HL-60 (cell line): ENCODE measurements at regions not wholly inside any gene's neighbourhood (a gene's known extent, or its start where the extent isn't known, plus 50 kb on each side); places are given as distances from the start of the nearest gene placed in this dataset.
A peak's percentile ranks its signal among the peaks of the same experiment; 100 is the strongest.

Source experiments
- DNase-seq, 2 experiments: peaks; one replicate each; pipeline ENCODE4 v3.0.0-alpha.2; 2010 to 2020; ENCODE audit warnings: low read depth in 1 of 2, low spot score in 1 of 2
- H3K27ac ChIP-seq: fragments of 250-450 bp; sonication (Bioruptor Pico); replicated peaks from 2 replicates; pipeline ENCODE4 v1.5.1; 2020; ENCODE audit warnings: mild to moderate bottlenecking, moderate library complexity
- H3K27me3 ChIP-seq: fragments of 250-450 bp; sonication (Bioruptor Pico); 2 replicates; pipeline ENCODE4 v1.5.1; 2021; ENCODE audit warnings: mild to moderate bottlenecking, moderate library complexity; ENCODE audit not compliant: insufficient read depth, poor library complexity, severe bottlenecking
- H3K4me3 ChIP-seq: replicated peaks from 2 replicates; pipeline ENCODE4 v1.5.1; 2011; ENCODE audit warnings: mild to moderate bottlenecking, control low read depth, low read length; ENCODE audit not compliant: insufficient read depth
- GABPA ChIP-seq: IDR thresholded peaks from 2 replicates; pipeline ENCODE4 v1.6.1; 2012; ENCODE audit warnings: low read depth
- POLR2AphosphoS5 ChIP-seq: IDR thresholded peaks from 2 replicates; pipeline ENCODE4 v1.6.1; 2012; ENCODE audit warnings: low read depth
- REST ChIP-seq: IDR thresholded peaks from 2 replicates; pipeline ENCODE4 v1.6.1; 2012; ENCODE audit warnings: low read depth; ENCODE audit not compliant: insufficient replicate concordance
- SPI1 ChIP-seq: IDR thresholded peaks from 2 replicates; pipeline ENCODE4 v1.6.1; 2012; ENCODE audit warnings: low read depth, mild to moderate bottlenecking, borderline replicate concordance
- TF ChIP-seq, protein P1 (sequence below): IDR thresholded peaks from one replicate; pipeline ENCODE4 v1.5.1; 2011; ENCODE audit warnings: low read length, control low read depth, inconsistent platforms; ENCODE audit not compliant: insufficient read depth

DNA sequence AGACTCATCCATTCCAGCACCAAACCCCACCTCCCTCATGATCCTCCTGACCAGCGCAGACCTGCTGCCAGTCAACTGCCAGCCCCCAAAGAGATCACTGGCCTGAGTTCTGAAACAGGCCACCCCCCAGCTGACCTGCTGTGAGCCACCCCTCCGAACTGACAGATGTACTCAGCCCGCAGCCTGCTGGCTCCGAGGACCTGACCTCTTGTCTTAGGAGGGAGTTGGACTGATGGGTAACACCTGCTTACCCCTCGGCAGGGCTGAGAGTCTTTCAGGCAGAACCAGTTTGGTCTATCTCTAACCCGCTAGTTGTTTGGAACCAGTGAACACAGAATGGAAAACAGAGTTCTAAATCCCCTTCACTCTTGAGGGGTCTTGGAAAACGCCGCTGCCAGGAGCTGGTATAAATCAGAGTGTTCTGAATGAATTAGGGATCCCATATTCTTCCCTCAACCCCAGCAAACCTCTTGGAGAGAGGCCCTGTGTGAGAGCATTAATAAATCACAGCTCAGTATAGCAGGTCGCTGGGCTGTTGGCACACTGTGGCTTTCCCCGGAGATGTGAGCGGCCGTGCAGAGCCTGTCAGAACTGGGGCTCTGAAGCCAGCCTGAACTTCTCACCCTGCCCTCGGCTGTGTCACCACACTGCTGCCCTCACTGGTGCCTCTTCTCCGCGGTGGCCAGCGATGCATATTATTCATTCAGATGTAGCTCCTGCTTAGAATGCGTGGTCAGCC is 165.1 kb upstream of the NCAM1 start:
- TF ChIP-seq REST (no peak), GABPA (no peak), SPI1 (no peak), POLR2AphosphoS5 (no peak)
- TF ChIP-seq, protein P1, sequence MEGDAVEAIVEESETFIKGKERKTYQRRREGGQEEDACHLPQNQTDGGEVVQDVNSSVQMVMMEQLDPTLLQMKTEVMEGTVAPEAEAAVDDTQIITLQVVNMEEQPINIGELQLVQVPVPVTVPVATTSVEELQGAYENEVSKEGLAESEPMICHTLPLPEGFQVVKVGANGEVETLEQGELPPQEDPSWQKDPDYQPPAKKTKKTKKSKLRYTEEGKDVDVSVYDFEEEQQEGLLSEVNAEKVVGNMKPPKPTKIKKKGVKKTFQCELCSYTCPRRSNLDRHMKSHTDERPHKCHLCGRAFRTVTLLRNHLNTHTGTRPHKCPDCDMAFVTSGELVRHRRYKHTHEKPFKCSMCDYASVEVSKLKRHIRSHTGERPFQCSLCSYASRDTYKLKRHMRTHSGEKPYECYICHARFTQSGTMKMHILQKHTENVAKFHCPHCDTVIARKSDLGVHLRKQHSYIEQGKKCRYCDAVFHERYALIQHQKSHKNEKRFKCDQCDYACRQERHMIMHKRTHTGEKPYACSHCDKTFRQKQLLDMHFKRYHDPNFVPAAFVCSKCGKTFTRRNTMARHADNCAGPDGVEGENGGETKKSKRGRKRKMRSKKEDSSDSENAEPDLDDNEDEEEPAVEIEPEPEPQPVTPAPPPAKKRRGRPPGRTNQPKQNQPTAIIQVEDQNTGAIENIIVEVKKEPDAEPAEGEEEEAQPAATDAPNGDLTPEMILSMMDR = no peak
- Histone ChIP-seq H3K27ac (no peak overlapping the region), H3K4me3 (no peak overlapping the region), H3K27me3 (no peaks in the 10 kb centered on the region)
- DNase-seq = no peak

- H3K27ac ChIP-seq = no peak overlapping the region
- TF ChIP-seq REST = no peak
- no peak for DNase-seq
- no peaks in the 10 kb centered on the region for H3K27me3 ChIP-seq
- no peak overlapping the region for H3K4me3 ChIP-seq
These were observed 164.1 kb upstream of the NCAM1 start for GRCh38 chr11:112797092-112797491.

GRCh38 chr11:112797648-112798293 is 163.4 kb upstream of the NCAM1 start:
- no peak for TF ChIP-seq SPI1
- TF ChIP-seq, protein P1 = peak; percentile 8
- no peak overlapping the region for H3K4me3 ChIP-seq
- DNase-seq = peak in 1 of 2 experiments; percentile 4
- H3K27ac ChIP-seq = no peak overlapping the region
- H3K27me3 ChIP-seq = no peaks in the 10 kb centered on the region

DNA sequence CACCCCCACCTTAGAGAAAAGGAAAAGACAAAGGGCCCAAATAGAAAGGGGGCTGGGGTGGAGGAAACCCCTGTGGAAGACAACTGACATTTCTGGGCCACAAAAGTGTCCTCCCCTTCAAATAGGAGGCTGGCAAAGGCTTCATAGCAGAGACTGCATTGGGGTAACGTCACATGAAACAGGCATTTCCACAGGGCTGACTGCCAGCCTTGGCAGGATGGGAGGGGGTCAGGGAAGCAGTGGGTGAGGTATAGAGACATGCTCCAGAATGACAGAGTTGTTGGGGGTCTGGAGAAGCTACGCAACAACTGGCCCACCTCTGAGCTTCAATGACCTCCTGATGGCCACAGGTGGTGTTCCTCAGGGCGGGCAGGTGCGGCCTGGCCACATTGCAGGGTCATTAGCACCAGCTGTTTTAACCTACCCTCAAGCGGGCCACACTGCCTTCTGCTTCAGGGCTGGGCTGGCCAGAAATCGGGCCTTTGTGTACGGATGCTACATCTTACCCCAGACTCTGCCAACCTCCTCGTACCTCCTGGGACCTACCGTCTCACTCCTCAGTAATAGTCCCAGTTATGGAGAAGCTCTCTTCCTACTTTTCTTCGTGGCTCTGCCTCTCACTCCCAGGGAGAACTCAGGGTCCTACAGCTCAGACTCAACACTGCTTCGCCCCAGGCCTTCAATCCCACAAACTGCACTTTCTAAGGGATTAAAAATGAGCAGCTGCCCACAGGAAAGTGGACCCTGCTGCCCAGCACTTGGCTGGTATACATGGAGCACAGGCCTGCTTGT is 160.0 kb upstream of the NCAM1 start:
- Histone ChIP-seq H3K27ac (no peak overlapping the region), H3K4me3 (no peak overlapping the region), H3K27me3 (no peaks in the 10 kb centered on the region)
- TF ChIP-seq GABPA (no peak), REST (no peak), SPI1 (no peak), POLR2AphosphoS5 (no peak)
- TF ChIP-seq, protein P1 = no peak
- DNase-seq = no peak
